HL-60 (cell line): ENCODE measurements at regions not wholly inside any gene's neighbourhood (a gene's known extent, or its start where the extent isn't known, plus 50 kb on each side); places are given as distances from the start of the nearest gene placed in this dataset.

Experiments used
- DNase-seq, 2 experiments: peaks; one replicate each; pipeline ENCODE4 v3.0.0-alpha.2; 2010 to 2020; ENCODE audit warnings: low read depth in 1 of 2, low spot score in 1 of 2
- H3K27ac ChIP-seq: fragments of 250-450 bp; sonication (Bioruptor Pico); replicated peaks from 2 replicates; pipeline ENCODE4 v1.5.1; 2020; ENCODE audit warnings: mild to moderate bottlenecking, moderate library complexity
- H3K27me3 ChIP-seq: fragments of 250-450 bp; sonication (Bioruptor Pico); 2 replicates; pipeline ENCODE4 v1.5.1; 2021; ENCODE audit warnings: mild to moderate bottlenecking, moderate library complexity; ENCODE audit not compliant: insufficient read depth, poor library complexity, severe bottlenecking
- H3K4me3 ChIP-seq: replicated peaks from 2 replicates; pipeline ENCODE4 v1.5.1; 2011; ENCODE audit warnings: mild to moderate bottlenecking, control low read depth, low read length; ENCODE audit not compliant: insufficient read depth
- CTCF ChIP-seq: IDR thresholded peaks from one replicate; pipeline ENCODE4 v1.5.1; 2011; ENCODE audit warnings: low read length, control low read depth, inconsistent platforms; ENCODE audit not compliant: insufficient read depth
- GABPA ChIP-seq: IDR thresholded peaks from 2 replicates; pipeline ENCODE4 v1.6.1; 2012; ENCODE audit warnings: low read depth
- POLR2AphosphoS5 ChIP-seq: IDR thresholded peaks from 2 replicates; pipeline ENCODE4 v1.6.1; 2012; ENCODE audit warnings: low read depth
- REST ChIP-seq: IDR thresholded peaks from 2 replicates; pipeline ENCODE4 v1.6.1; 2012; ENCODE audit warnings: low read depth; ENCODE audit not compliant: insufficient replicate concordance
- SPI1 ChIP-seq: IDR thresholded peaks from 2 replicates; pipeline ENCODE4 v1.6.1; 2012; ENCODE audit warnings: low read depth, mild to moderate bottlenecking, borderline replicate concordance

- no peak for TF ChIP-seq POLR2AphosphoS5
- Histone ChIP-seq H3K4me3 (no peak overlapping the region), H3K27me3 (no peaks in the 10 kb centered on the region), H3K27ac (no peak overlapping the region)
- no peak for DNase-seq
Measured at GRCh38 chr5:164277720-164278119, 772.3 kb downstream of the MAT2B start.

GRCh38 chr5:164289526-164289925 is 784.1 kb downstream of the MAT2B start:
- DNase-seq, result no peak
- TF ChIP-seq REST (no peak), GABPA (no peak), POLR2AphosphoS5 (no peak), SPI1 (no peak), CTCF (no peak)
- Histone ChIP-seq H3K4me3 (no peak overlapping the region), H3K27me3 (no peaks in the 10 kb centered on the region), H3K27ac (no peak overlapping the region)

- Histone ChIP-seq H3K27me3 (no peaks in the 10 kb centered on the region), H3K4me3 (no peak overlapping the region), H3K27ac (no peak overlapping the region)
- DNase-seq, result no peak
- TF ChIP-seq CTCF (no peak), REST (no peak)
Measured at GRCh38 chr5:164296603-164297080, 791.2 kb downstream of the MAT2B start.

- H3K27me3 ChIP-seq, result no peaks in the 10 kb centered on the region
- no peak for DNase-seq
- no peak overlapping the region for H3K27ac ChIP-seq
- H3K4me3 ChIP-seq, result no peak overlapping the region
- TF ChIP-seq SPI1, result no peak
- TF ChIP-seq CTCF, result no peak
- TF ChIP-seq POLR2AphosphoS5, result no peak
- no peak for TF ChIP-seq REST
- TF ChIP-seq GABPA, result no peak
Measured at GRCh38 chr5:164298165-164298564, 792.7 kb downstream of the MAT2B start.
